MM.1S (cell line): ENCODE measurements at regions not wholly inside any gene's neighbourhood (a gene's known extent, or its start where the extent isn't known, plus 50 kb on each side); places are given as distances from the start of the nearest gene placed in this dataset.

Experiments used
- EZH2 ChIP-seq: fragments of 300-600 bp; sonication (generic); optimal IDR thresholded peaks from 2 replicates; pipeline ENCODE3; 2017; ENCODE audit warnings: low read depth, mild to moderate bottlenecking, antibody characterized with exemption, low read length, mixed read lengths
- EZH2phosphoT487 ChIP-seq: fragments of 300-600 bp; sonication (generic); IDR thresholded peaks from 2 replicates; pipeline ENCODE4 v1.6.1; 2018; ENCODE audit warnings: antibody characterized with exemption, low read length
- TF ChIP-seq, protein P1 (sequence below): fragments of 300-600 bp; sonication (generic); IDR thresholded peaks from 2 replicates; pipeline ENCODE4 v1.5.1; 2016; ENCODE audit warnings: antibody characterized with exemption, low read length, mixed read lengths

DNA sequence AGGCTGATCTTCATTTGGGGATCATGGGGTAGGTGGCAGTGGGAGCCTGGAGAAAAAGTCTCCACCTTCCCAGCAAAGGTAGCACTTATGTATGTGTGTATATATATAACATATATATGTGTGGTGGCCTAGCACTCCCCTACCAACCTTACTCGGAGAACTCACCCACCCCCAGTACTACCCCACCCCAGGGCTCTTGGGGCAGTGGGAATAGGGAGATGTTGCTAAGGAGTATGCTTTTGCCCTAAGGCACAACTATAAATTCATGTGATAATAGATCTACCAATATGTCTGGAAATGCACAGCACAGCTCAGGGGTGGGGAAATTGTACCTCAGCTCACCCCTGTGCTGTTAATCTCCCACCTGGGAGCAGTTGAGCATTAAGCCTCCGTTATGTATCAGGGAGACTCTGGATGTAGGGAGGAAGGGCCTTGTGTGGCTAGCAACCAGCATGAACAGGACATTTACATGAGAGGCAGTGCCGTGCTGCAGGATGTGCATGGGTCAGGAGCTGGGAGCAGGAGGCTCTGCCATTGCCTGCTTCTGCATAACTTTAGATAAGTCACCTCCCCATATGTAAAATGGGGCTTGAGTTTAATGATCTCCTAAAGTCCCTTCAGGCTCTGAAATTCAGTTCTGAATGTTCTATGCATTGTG is 57.3 kb downstream of the C11orf91 start:
- TF ChIP-seq, protein P1, sequence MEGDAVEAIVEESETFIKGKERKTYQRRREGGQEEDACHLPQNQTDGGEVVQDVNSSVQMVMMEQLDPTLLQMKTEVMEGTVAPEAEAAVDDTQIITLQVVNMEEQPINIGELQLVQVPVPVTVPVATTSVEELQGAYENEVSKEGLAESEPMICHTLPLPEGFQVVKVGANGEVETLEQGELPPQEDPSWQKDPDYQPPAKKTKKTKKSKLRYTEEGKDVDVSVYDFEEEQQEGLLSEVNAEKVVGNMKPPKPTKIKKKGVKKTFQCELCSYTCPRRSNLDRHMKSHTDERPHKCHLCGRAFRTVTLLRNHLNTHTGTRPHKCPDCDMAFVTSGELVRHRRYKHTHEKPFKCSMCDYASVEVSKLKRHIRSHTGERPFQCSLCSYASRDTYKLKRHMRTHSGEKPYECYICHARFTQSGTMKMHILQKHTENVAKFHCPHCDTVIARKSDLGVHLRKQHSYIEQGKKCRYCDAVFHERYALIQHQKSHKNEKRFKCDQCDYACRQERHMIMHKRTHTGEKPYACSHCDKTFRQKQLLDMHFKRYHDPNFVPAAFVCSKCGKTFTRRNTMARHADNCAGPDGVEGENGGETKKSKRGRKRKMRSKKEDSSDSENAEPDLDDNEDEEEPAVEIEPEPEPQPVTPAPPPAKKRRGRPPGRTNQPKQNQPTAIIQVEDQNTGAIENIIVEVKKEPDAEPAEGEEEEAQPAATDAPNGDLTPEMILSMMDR: no peak
- TF ChIP-seq EZH2phosphoT487: no peak
- TF ChIP-seq EZH2: no peak
